Activated CD8-positive, alpha-beta T cell treated with anti-CD3 and anti-CD28 coated beads for 36 hours (primary cell): ENCODE measurements at regions not wholly inside any gene's neighbourhood (a gene's known extent, or its start where the extent isn't known, plus 50 kb on each side); places are given as distances from the start of the nearest gene placed in this dataset.

ENCODE experiments used
- ATAC-seq: fragments of 200-7000 bp; cut with Tn5 transposase; one replicate; pipeline ENCODE4 v1.10.0; 2021; ENCODE audit warnings: mild to moderate bottlenecking, moderate library complexity
- CTCF ChIA-PET: fragments of 350-600 bp; sonication (Branson Sonifier 250); formaldehyde crosslinking; loops from one replicate; lab custom pipeline; 2021; ENCODE audit warnings: antibody characterized with exemption; lab: Charles Lee
- POLR2A ChIA-PET: fragments of 350-600 bp; sonication (Branson Sonifier 250); formaldehyde crosslinking; loops from one replicate; lab custom pipeline; 2021; ENCODE audit warnings: antibody characterized with exemption; lab: Charles Lee
- DNase-seq: peaks from one replicate; pipeline ENCODE4 v3.0.0-alpha.2; 2020
- H3K27ac Mint-ChIP-seq: one replicate; pipeline ENCODE4 v1.8.0; 2021; ENCODE audit warnings: mild to moderate bottlenecking, mixed read lengths
- H3K27me3 Mint-ChIP-seq: one replicate; pipeline ENCODE4 v1.8.0; 2021; ENCODE audit warnings: mixed read lengths
- H3K36me3 Mint-ChIP-seq: one replicate; pipeline ENCODE4 v1.8.0; 2021; ENCODE audit warnings: low read depth, mixed read lengths
- H3K4me1 Mint-ChIP-seq: one replicate; pipeline ENCODE4 v1.8.0; 2021; ENCODE audit warnings: low read depth, mixed read lengths
- H3K4me3 Mint-ChIP-seq: one replicate; pipeline ENCODE4 v1.8.0; 2021; ENCODE audit warnings: mild to moderate bottlenecking, moderate library complexity, mixed read lengths
- H3K9me3 Mint-ChIP-seq: one replicate; pipeline ENCODE4 v1.8.0; 2021; ENCODE audit warnings: mixed read lengths
- intact Hi-C: fragments of 100-400 bp; cut with micrococcal nuclease; formaldehyde crosslinking; loops from one replicate; pipeline ENCODE4 v1.10.0; 2022
- TF ChIP-seq, protein P1 (sequence below): fragments of 200-600 bp; IDR thresholded peaks from one replicate; pipeline ENCODE4 v1.8.0; 2022; ENCODE audit warnings: antibody characterized with exemption, mild to moderate bottlenecking

- no peaks in the 10 kb centered on the region for H3K36me3 Mint-ChIP-seq
- H3K27ac Mint-ChIP-seq: no peak overlapping the region
Measured at GRCh38 chr4:59258002-59258401, 1942.1 kb upstream of the ADGRL3 start.

DNA sequence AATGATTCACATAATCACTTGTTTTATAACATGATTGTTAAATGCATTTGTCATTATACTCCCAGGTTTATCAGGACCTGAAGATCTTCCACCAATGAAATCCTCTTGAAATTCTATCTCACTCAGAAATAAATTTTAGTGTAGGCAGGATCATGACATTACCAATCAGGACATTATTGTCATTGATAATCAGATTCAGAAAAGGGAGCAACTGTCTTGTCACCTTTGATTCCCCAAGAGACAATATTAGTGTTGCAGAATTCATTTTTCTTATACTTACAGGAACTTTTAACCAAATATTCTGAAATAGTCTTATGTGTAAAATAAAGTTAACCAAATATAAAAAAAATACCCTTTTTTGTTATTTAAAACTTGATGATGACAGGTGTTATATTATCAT, 1892.5 kb upstream of the ADGRL3 start:
- H3K36me3 Mint-ChIP-seq: no peaks in the 10 kb centered on the region
- POLR2A ChIA-PET: no interaction called here
- TF ChIP-seq, protein P1, sequence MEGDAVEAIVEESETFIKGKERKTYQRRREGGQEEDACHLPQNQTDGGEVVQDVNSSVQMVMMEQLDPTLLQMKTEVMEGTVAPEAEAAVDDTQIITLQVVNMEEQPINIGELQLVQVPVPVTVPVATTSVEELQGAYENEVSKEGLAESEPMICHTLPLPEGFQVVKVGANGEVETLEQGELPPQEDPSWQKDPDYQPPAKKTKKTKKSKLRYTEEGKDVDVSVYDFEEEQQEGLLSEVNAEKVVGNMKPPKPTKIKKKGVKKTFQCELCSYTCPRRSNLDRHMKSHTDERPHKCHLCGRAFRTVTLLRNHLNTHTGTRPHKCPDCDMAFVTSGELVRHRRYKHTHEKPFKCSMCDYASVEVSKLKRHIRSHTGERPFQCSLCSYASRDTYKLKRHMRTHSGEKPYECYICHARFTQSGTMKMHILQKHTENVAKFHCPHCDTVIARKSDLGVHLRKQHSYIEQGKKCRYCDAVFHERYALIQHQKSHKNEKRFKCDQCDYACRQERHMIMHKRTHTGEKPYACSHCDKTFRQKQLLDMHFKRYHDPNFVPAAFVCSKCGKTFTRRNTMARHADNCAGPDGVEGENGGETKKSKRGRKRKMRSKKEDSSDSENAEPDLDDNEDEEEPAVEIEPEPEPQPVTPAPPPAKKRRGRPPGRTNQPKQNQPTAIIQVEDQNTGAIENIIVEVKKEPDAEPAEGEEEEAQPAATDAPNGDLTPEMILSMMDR: no peak

More at GRCh38 chr4:59258002-59258401, 1942.1 kb upstream of the ADGRL3 start:
- ChIA-PET POLR2A (no interaction called here), CTCF (no interaction called here)
- DNase-seq: no peak
- Mint-ChIP-seq H3K9me3 (peaks cover 8% of the 10 kb centered on the region), H3K27me3 (no peaks in the 10 kb centered on the region), H3K4me1 (no peaks in the 10 kb centered on the region), H3K4me3 (no peak overlapping the region)
- ATAC-seq: no peak
- TF ChIP-seq, protein P1: no peak
- intact Hi-C loops: no loop called here

GRCh38 chr4:59314637-59315036, 1885.5 kb upstream of the ADGRL3 start:
- H3K27ac Mint-ChIP-seq: no peak overlapping the region
- POLR2A ChIA-PET: no interaction called here
- H3K4me3 Mint-ChIP-seq: no peak overlapping the region
- no peaks in the 10 kb centered on the region for H3K27me3 Mint-ChIP-seq
- H3K4me1 Mint-ChIP-seq: no peaks in the 10 kb centered on the region
- H3K36me3 Mint-ChIP-seq: no peaks in the 10 kb centered on the region
- ATAC-seq (no peak), DNase-seq (no peak)
- CTCF ChIA-PET: no interaction called here
- intact Hi-C loops: no loop called here
- H3K9me3 Mint-ChIP-seq: peaks cover 5% of the 10 kb centered on the region
- TF ChIP-seq, protein P1: no peak

More for the DNA sequence above, 1892.5 kb upstream of the ADGRL3 start:
- ATAC-seq (no peak), DNase-seq (no peak)
- no peaks in the 10 kb centered on the region for H3K4me1 Mint-ChIP-seq
- no peaks in the 10 kb centered on the region for H3K27me3 Mint-ChIP-seq
- intact Hi-C loops: no loop called here
- no peak overlapping the region for H3K27ac Mint-ChIP-seq
- H3K9me3 Mint-ChIP-seq: peaks cover 3% of the 10 kb centered on the region
- CTCF ChIA-PET: no interaction called here
- no peak overlapping the region for H3K4me3 Mint-ChIP-seq

DNA sequence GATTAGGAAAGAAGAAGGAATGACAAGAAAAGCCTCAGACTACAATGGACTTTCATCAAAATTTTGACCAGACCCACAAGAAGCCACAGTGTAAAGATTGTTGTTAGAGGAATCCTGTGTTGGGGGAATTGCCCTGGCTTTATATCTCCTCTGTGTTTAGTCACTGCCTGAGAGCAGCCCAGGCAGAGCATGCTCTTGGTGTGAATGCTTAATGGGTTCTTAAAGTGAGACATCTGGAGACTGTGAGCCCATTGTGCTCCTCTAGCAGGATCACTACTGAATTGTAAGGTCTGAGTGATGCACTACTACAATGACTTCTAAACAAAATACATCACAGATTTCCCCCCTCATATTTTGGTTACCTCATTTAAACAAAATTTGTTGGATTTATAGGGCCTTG, 1860.5 kb upstream of the ADGRL3 start:
- H3K4me3 Mint-ChIP-seq: no peak overlapping the region
- H3K27ac Mint-ChIP-seq: no peak overlapping the region
- DNase-seq (no peak), ATAC-seq (no peak)
- no peaks in the 10 kb centered on the region for H3K36me3 Mint-ChIP-seq
- TF ChIP-seq, protein P1: no peak
- no peaks in the 10 kb centered on the region for H3K4me1 Mint-ChIP-seq
- POLR2A ChIA-PET: no interaction called here
- H3K9me3 Mint-ChIP-seq: peaks cover 10% of the 10 kb centered on the region
- CTCF ChIA-PET: no interaction called here
- H3K27me3 Mint-ChIP-seq: no peaks in the 10 kb centered on the region
- intact Hi-C loops: no loop called here

- Mint-ChIP-seq H3K9me3 (peaks cover 17% of the 10 kb centered on the region), H3K27ac (no peak overlapping the region), H3K27me3 (no peaks in the 10 kb centered on the region), H3K4me3 (no peak overlapping the region), H3K4me1 (no peaks in the 10 kb centered on the region), H3K36me3 (no peaks in the 10 kb centered on the region)
- CTCF ChIA-PET: no interaction called here
- POLR2A ChIA-PET: no interaction called here
- TF ChIP-seq, protein P1: no peak
- DNase-seq (no peak), ATAC-seq (no peak)
- intact Hi-C loops: no loop called here
Measured at GRCh38 chr4:59341506-59341905, 1858.6 kb upstream of the ADGRL3 start.
